ENCODE measurements at regions not wholly inside any gene's neighbourhood (a gene's known extent, or its start where the extent isn't known, plus 50 kb on each side); places are given as distances from the start of the nearest gene placed in this dataset. TPM values are rescaled to one million over a fixed set of nuclear protein-coding genes. Genes with fewer than 3 reads are reported as not detected.

- Histone ChIP-seq H3K4me1 (no peaks in the 10 kb centered on the region), H3K27me3 (no peaks in the 10 kb centered on the region), H3K27ac (no peak overlapping the region), H3K36me3 (no peaks in the 10 kb centered on the region), H3K4me3 (replicated peaks in 1 of 3) (no peak overlapping the region), H3K9me3 (no peaks in the 10 kb centered on the region)
- intact Hi-C loops (cut with DNase I), result no loop called here
- TF ChIP-seq CTCF (IDR thresholded peaks at IDR 0.05) (no peak), POLR2A (IDR thresholded peaks at IDR 0.05) (no peak)
- DNase-seq, result no peak
- 73 to 91% methylated on average over 4 of the region's 4 CpGs for WGBS, 2 donors
These were observed 55.2 kb upstream of the GOT2 start for GRCh38 chr16:58789351-58789750.

Small RNAs in the stretch of these regions (small RNA-seq; reads per million reads assigned to genes)
- not detected for gene AC018554.2
- gene AC092121.1, result not detected
- gene RF00017, result not detected
- gene RNU4-58P, result not detected
- not detected for gene RPS27P27
